Hepatic stellate cell (primary cell): ENCODE measurements at regions not wholly inside any gene's neighbourhood (a gene's known extent, or its start where the extent isn't known, plus 50 kb on each side); places are given as distances from the start of the nearest gene placed in this dataset.
A peak's percentile ranks its signal among the peaks of the same experiment; 100 is the strongest.
"Not testable (repeated sequence)": the region's sequence is repeated elsewhere in the genome, so short reads cannot be mapped to it uniquely, and the experiment has no call there.

Experiments
- DNase-seq: peaks from one replicate; pipeline ENCODE4 v3.0.0; 2011; ENCODE audit warnings: low spot score

DNA sequence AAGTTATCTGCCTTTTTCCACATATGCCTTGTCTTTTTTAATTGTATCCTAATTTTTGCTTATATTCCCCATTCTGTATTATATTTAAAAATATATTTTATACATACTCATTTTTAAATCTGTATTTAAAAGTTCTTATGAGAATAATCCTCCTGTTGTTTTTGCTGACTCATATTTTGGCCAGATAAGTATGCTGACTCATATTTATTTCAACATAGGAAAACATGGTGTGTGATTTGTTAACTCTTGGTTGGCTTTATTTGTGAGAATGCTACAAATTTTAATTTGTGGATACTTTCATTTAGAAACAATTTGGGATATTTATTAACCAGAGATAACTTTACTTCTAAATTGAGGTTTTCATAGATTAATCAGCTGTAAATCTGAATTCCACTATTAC, 587.7 kb downstream of the CPS1 start:
- no peak for DNase-seq

DNA sequence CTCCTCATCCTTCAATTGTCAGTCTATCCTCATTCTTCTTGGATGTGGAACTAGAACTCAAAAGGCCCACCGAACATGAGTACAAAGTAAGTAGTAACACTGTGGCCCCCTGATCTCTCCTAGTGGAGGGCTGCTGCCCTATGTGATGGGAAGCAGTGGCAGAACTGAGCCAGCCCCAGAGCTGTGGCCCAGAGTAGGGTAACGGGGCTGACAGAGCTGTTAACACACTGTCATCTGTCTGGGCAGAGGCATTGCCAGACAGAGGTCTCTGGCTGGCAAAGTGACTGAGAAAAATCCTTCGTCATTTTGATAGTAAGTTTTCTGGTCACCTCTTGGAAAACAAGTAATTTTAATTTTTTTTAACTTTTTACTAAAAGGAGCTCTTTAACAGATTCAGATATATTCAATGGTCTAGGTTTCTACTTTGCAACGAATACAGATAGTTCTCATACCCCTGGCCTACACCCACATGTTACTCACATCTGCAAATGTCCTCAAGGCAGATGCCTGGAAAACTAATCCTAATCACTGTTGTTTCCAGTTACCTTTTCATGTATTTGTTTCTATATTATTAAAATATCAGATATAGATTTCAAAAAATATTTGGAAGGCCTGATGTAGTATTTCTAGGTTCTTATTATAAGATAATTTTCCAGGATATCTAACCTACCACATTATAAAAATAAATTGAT, 588.7 kb downstream of the CPS1 start:
- DNase-seq = no peak

DNA sequence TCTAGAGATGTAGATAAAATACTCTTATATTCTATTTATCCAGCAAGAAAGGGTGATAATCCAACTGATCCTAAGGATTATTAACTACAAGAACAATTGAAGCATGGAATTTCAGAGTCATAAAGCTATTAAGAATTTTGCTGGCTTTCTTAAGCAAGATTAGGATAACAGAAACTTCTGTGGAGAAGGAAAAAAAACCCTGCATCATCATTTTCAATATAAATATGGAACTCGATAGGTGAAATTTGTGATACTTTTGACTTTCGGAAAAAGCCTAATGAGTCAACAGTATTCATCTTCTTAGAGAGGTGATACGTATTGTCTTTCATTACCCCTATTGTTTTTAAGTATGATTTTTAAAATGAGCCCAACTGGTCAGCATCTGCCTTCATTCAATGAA, 593.3 kb downstream of the CPS1 start:
- no peak for DNase-seq

DNA sequence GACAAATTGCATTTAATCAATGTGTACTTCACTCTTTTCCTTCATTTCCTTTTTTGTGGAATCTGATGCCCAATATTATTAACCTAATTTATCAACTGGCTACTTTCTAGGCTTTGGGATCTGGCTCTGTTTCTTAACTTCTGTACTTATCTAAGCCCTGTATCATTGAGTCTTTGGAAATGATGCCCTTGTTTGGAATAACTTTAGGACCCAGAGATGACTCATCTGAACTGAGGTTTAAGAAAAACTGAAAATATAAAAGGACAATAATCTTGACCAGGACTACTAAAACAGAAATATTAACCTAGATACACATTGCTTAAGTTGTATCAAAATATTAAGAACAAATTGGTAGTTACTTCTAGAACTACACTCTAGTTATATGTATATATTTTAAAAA, 600.8 kb downstream of the CPS1 start:
- DNase-seq = no peak

DNA sequence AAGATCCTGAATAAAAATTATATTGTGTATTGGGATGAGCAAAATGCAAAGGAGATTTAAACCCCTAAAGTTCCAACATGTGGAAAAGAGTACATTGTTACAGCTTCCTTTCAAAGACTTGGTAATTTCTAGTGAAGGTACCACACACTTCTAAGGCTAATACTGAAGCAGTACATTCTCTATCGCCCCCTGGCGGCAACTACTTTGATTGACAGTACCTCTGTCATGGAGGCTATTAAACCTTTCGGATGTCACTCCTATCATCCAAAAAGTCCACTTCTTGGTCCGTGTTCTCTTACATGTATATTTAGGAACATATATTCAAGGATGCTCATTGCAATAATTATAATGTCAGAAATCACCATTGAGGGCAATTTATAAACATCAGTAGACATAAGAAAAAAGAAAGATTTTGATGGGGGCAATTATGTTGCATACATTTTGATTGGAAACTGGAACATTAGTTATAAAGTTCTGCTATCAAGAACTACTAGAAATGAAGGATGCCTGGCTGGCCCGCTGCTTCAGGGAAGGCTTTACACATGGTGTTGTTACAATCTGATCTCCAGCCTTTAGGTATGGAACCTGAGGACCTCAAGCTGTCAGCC, 601.6 kb downstream of the CPS1 start:
- DNase-seq = peak; percentile 13

DNA sequence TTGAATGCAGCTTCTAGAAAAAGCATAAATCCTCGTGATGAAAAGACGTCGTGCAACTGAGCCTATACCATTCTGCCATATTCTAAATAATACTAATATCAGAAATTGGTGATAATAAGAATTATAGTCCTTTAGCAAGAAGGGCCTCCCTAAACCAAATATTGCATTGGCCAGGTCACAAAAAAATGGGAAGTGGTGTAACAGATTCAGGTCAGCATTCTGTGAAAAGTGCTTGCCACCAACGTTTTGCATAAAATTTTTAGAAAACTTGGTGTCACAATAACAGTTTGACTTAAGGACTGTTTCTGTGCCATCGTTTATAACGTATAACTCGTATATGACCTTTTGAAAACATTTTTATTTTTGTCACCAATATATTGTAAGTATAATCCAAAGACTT, 603.6 kb downstream of the CPS1 start:
- DNase-seq = no peak

DNA sequence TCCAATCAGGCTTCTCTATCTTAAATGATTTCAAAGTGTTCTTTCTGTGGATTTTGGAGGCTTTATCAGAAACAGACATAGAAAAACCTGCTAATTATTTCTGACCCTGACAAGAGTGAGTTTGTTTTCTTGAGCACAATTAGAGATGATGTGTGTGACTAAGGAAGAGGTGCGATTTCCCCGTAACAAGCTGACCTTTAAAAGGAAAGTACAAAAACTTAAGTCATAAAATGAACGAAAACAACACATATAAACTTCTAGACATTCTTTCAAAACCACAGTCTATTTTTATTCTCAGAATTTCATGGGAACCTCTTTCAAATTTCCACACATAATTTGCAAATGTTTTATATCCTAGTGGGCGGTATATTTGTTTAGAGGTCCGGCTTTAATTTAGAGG, 604.8 kb downstream of the CPS1 start:
- DNase-seq = peak; percentile 1

DNA sequence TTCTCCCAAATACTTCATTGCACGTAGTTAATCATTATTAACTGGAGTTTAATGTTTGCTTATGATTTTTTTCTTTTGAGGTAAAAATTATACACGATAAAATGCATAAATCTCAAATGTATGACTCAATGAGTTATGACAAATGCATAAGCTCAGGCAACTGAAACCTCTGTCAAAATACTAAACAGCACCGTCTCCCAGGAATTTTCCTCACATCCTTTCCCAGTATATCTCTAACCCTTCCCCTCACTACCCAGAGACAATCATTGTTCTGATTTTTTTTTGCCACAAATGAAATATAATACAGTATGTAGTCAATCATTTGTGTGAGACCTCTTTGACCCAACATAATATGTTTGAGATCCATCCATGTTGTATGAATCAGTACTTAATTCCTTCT, 606.5 kb downstream of the CPS1 start:
- no peak for DNase-seq

DNA sequence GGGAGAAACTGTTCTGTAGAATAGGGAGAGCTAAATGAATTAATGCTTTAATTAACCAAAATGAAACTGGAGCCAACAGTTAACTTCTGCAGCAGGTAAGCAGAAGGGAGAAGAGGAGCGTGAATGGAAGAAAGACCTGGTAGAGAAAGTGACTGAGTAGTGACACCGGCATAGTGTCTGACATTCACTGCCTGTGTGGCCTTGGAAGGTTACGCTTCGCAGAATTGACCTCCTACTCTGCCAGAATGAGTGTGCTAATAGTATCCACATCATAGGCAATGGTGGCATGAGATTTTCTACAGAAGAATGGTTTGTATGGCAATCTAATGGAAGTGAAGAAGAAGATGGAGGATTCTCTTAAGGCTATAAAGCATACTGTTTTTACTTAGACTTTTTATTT, 614.4 kb downstream of the CPS1 start:
- DNase-seq = no peak

DNA sequence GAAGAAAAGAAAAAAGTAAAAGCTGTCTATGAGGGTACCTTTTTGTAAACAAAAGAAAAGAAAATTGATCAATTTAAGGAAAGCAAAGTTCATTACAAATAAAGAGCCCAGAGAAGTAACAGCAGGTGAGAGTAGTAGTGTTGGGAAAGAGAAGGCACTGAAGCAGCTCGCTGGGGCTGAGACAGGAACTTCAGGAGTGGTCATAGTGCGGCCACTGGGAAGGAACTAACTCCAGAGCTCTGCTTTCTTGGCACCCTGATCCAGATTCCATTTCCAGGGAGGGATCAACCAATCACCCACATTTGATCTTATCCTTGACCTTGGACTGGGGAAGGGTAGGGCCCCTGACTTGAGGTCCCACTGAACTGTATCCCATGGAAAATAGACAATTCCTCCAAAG, 617.6 kb downstream of the CPS1 start:
- DNase-seq = no peak

DNA sequence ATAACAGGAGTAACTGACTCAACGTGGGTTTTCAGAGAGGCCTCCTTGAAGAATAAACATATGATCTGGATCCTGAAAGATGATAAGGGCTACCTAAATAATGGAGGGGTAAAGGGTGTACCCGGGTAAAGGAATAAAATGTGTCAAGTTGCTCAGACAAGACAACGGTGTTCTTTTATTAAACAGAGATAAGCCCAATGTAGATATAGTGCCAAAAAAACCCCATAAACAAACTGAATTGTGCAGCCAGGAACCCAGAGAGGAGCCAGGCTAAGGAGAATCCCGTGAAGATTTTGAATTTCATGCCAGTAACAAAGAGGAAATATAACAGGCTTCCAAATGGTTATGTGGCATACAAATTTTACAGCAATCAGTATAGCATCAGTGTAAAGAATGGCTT, 618.2 kb downstream of the CPS1 start:
- DNase-seq = no peak

DNA sequence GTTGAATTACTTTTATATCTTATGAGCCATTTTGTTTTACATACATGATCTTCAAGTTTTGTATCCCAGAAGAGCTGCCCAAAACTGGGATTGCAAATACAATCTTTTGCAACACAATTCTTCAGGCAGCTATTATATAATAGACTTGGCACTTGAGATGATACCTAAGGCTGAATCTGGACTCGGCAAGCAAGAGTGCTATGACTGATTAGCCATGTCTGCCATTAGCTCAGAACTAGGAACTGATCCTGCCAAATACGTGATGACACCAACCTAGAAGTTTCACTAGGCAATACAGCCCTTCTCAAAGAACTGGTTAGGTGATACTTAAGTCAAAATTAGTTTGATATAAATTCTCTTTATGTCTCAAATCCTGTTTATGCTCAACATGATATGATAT, 619.6 kb downstream of the CPS1 start:
- no peak for DNase-seq

DNA sequence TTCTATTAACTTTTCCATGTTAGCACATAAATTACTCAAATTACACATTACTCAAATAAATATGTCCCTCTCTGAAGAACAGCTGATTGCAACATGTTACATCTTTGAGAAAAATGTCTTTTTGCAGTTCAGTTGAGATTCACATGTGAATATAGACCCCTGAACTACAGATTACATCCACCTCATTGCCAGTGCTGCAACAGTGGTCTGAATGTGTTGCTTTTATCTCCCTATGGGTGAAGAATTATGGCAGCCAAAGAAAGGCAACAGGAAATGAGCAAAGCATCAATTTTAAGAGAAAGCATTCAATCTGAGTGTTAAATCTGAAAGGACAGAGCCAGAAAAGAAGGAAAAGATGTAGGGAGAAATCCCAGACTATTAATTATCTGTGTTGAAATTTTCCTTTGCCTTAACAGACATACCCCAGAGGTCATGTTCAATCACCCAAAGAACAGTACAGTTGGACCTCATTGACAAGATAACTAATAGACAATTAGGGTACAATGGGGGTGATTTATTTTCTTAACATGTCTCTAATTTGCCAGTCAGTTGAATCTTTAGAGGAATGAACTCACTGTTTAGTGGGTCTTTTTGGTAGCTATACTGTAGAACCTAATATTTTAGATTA, 620.2 kb downstream of the CPS1 start:
- DNase-seq = no peak

DNA sequence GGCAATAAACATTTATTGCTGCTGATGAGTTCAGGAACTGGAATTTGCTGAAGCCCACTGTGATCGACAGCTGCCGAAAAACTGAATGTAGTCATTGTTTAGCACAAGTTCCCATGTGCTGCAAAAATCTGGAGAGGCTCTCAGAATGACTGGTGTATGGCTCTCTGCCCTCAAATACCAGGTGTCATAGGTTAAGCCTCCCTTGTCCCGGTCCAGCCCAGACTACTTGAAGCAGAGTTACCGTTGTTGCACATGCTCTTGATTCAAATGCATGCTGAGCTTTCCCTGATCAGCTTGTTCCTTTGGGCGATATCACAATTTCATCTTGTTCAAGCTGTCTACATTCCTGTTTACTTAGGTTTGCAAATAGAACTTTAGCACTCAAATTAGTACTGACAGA, 625.2 kb downstream of the CPS1 start:
- DNase-seq = no peak

DNA sequence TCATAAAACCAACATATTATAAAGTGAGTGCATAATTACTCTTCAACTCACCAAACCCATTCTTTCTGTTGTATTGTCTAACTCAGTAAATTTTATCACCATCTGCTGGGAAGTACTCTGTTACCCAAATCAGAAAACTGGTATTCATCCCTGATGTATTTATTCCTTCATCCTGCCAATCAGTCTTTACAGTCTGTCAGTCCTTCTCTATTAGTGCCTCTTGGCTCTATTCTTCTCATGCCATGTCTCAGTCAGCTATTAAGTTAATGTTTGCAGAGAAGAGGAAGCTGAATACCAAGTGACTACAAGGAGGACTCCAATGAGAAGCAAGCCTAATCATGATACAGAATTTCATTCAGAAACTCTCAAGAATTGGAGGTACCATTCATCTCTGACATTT, 631.2 kb downstream of the CPS1 start:
- no peak for DNase-seq

DNA sequence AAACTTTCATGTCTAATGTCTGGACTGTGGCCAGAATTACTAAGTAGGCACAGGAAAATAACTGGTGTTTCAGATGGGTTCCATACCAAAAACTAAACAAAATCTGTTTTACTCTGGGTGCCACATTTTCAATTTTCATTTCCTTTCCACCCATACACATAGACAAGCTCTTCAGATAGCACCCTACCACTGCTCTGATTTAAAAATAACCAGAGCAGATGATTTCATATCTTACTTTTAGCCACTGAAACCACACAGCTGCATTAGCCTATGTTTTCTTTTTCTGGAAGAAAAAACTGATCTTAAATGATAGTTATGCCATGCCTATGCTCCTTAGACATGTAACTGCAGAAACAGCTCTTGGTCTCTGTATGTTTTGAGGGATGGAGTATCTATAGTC, 647.6 kb downstream of the CPS1 start:
- DNase-seq = no peak

DNA sequence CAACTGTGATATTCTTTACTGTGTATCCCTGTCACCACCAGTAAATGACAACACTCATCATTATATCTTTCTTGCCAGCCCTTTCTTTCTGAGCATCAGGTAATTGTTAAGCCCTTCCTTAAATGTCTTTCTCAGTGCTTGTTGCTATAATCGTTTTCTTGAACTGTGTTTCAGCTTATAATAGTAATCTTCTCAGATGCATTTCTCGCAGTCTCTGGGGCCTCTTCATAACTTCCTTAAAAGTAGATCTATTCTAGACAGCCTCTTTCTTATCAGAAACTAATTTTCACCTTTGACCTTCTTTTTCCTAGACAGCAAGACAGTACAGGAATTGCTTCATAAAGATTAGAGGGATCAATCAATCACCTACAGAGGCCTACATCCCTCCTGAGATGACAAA, 648.1 kb downstream of the CPS1 start:
- no peak for DNase-seq

DNA sequence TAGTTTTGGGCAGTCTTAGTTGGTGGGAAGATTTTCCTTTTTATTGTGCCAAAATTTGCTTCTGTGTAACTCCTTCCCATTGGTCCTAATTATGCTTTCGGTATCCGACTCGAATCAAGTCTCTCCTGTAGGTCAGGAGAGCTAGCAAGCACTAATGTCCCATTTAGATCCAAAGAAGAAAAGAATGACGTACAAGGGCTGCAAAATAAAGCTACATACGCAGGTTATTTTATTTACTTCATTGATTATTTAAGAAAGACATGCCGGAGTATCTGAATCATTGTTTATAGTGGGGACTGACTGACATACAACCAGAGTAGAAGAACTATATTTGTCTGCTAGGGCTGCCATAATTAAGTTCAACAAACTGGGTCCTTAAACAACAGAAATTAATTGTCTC, 648.5 kb downstream of the CPS1 start:
- no peak for DNase-seq

DNA sequence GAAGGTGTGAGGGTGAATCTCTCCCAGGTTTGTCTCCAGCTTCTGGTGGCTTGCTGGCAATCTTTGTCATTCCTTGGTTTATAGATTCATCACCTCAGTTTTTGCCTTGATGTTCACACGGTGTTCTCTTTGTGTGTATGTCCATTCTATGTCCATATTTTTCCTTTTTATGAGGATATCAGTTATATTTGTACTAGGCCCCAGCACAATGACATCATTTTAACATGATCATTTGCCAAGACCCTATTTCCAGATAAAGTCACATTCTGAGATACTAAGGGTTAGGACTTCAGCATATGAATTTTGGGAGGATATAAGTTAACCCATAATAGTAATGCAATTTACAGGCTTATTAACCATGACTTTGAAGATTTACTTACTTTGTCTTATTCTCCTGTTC, 649.0 kb downstream of the CPS1 start:
- DNase-seq = no peak

DNA sequence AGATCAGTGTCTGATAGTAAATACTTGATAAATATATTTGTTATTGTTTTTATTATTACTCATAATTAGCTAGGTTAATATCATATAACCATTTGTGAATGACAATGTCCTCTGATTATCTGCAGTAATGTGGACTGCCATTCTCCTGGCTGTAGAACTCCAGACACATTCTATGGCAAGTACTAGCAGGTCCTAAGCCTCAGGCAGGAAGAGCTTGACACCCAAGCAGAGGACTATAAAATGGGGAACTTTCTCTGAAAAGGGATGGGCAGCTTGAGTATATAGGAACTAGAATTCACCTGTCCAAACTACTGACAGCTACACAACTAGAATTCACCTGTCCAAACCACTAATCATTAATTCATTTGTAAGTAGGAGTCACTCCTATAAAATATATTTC, 649.4 kb downstream of the CPS1 start:
- DNase-seq = no peak

DNA sequence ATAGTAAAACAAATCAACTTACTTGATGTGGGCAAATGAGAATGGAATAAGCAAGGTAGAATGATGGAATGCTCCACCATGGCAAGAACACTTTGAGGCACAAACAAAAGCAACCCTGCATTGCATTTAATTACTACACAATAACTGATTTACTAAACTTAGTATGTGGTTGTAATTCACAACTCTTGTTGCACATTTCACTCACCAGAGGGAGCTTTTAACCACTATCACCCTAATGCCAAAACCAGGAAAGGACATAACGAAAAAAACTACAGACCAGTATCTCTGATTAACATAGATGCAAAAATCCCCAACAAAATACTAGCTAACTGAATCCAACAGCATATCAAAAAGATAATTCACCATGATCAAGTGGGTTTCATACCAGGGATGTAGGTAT, 659.8 kb downstream of the CPS1 start:
- no peak for DNase-seq

DNA sequence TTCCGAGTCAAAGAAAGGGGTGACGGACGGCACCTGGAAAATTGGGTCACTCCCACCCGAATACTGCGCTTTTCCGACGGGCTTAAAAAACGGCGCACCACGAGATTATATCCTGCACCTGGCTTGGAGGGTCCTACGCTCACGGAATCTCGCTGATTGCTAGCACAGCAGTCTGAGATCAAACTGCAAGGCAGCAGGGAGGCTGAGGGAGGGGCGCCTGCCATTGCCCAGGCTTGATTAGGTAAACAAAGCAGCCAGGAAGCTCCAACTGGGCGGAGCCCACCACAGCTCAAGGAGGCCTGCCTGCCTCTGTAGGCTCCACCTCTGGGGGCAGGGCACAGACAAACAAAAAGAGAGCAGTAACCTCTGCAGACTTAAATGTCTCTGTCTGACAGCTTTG, 663.1 kb downstream of the CPS1 start:
- not testable (repeated sequence) for DNase-seq

DNA sequence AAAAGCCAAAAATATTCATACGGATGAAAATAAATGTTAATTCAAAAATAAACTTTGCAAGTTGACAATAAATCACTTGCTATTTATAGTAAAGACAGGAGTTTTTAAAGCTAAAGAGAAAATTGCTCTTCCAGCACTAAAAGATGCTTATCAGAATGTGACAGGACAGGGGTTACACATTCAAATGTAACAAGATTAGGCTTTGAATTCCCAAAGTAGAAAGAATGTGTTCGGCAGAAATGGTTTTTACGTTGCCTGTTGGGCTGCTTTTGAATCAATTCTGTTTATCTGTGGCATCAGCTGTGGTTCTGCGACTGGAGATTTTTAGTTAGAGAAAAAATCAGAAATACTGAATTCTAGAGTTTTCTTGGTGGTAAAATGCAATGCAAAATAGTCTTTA, 669.4 kb downstream of the CPS1 start:
- DNase-seq = no peak

DNA sequence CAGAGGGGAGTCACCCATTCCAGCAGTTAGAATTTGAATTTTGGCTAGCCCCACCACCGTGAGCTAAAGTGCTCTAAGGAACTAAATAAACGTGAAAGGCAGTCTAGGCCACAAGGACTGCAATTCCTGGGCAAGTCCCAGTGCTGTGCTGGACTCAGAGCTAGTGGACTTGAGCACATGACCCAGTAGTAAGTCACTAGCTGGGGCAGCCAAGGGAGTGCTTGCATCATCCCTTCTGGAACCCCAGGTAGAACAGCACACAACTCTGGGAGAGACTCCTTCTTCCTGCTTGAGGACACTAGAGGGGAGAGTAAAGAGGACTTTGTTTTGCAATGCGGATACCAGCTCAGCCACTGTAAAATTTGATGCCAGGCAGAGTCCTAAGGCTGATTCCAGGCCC, 672.2 kb downstream of the CPS1 start:
- DNase-seq = no peak
